MM.1S (cell line): ENCODE measurements at regions not wholly inside any gene's neighbourhood (a gene's known extent, or its start where the extent isn't known, plus 50 kb on each side); places are given as distances from the start of the nearest gene placed in this dataset.

Experiments used
- DNase-seq: peaks from one replicate; pipeline ENCODE4 v3.0.0-alpha.2; 2015
- H2AFZ ChIP-seq: fragments of 300-600 bp; sonication (generic); 2 replicates; pipeline ENCODE4 v1.6.0; 2016; ENCODE audit warnings: antibody characterized with exemption, low read length
- H3F3A ChIP-seq: fragments of 300-600 bp; sonication (generic); 2 replicates; pipeline ENCODE4 v1.6.1; 2016; ENCODE audit warnings: mild to moderate bottlenecking, antibody characterized with exemption, low read length, moderate library complexity, mixed read lengths; ENCODE audit not compliant: insufficient read depth
- H3K27ac ChIP-seq: fragments of 300-600 bp; sonication (generic); 2 replicates; pipeline ENCODE4 v1.5.1; 2016; ENCODE audit warnings: mild to moderate bottlenecking, low read length
- H3K27me3 ChIP-seq: fragments of 300-600 bp; sonication (generic); replicated peaks from 2 replicates; pipeline ENCODE4 v1.6.0; 2016; ENCODE audit warnings: low read length; ENCODE audit not compliant: insufficient read depth
- H3K36me3 ChIP-seq: fragments of 300-600 bp; sonication (generic); replicated peaks from 2 replicates; pipeline ENCODE4 v1.6.1; 2016; ENCODE audit warnings: mild to moderate bottlenecking, low read length, mixed read lengths; ENCODE audit not compliant: insufficient read depth
- H3K4me1 ChIP-seq: fragments of 300-600 bp; sonication (generic); 2 replicates; pipeline ENCODE4 v1.6.1; 2016; ENCODE audit warnings: low read length, mixed read lengths
- H3K4me2 ChIP-seq: fragments of 300-600 bp; sonication (generic); 2 replicates; pipeline ENCODE4 v1.6.0; 2016; ENCODE audit warnings: low read depth, low read length
- H3K4me3 ChIP-seq: fragments of 300-600 bp; sonication (generic); 2 replicates; pipeline ENCODE4 v1.5.1; 2016; ENCODE audit warnings: low read length, mixed read lengths
- H3K79me2 ChIP-seq: fragments of 300-600 bp; sonication (generic); 2 replicates; pipeline ENCODE4 v1.6.1; 2016; ENCODE audit warnings: mixed run types, low read length, mixed read lengths
- H3K9ac ChIP-seq: fragments of 300-600 bp; sonication (generic); 2 replicates; pipeline ENCODE4 v1.6.1; 2016; ENCODE audit warnings: low read length, mixed read lengths
- H3K9me2 ChIP-seq: fragments of 300-600 bp; sonication (generic); replicated peaks from 2 replicates; pipeline ENCODE4 v1.6.1; 2016; ENCODE audit warnings: mild to moderate bottlenecking, low read length, mixed read lengths; ENCODE audit not compliant: insufficient read depth
- H3K9me3 ChIP-seq: fragments of 300-600 bp; sonication (generic); replicated peaks from 2 replicates; pipeline ENCODE4 v1.6.1; 2016; ENCODE audit warnings: mild to moderate bottlenecking, low read length, mixed read lengths; ENCODE audit not compliant: insufficient read depth
- H4K20me1 ChIP-seq: fragments of 300-600 bp; sonication (generic); 2 replicates; pipeline ENCODE4 v1.6.1; 2016; ENCODE audit warnings: mild to moderate bottlenecking, low read length, moderate library complexity, mixed read lengths; ENCODE audit not compliant: insufficient read depth
- EZH2 ChIP-seq: fragments of 300-600 bp; sonication (generic); optimal IDR thresholded peaks from 2 replicates; pipeline ENCODE3; 2017; ENCODE audit warnings: low read depth, mild to moderate bottlenecking, antibody characterized with exemption, low read length, mixed read lengths
- EZH2phosphoT487 ChIP-seq: fragments of 300-600 bp; sonication (generic); IDR thresholded peaks from 2 replicates; pipeline ENCODE4 v1.6.1; 2018; ENCODE audit warnings: antibody characterized with exemption, low read length
- TF ChIP-seq, protein P1 (sequence below): fragments of 300-600 bp; sonication (generic); IDR thresholded peaks from 2 replicates; pipeline ENCODE4 v1.5.1; 2016; ENCODE audit warnings: antibody characterized with exemption, low read length, mixed read lengths

DNA sequence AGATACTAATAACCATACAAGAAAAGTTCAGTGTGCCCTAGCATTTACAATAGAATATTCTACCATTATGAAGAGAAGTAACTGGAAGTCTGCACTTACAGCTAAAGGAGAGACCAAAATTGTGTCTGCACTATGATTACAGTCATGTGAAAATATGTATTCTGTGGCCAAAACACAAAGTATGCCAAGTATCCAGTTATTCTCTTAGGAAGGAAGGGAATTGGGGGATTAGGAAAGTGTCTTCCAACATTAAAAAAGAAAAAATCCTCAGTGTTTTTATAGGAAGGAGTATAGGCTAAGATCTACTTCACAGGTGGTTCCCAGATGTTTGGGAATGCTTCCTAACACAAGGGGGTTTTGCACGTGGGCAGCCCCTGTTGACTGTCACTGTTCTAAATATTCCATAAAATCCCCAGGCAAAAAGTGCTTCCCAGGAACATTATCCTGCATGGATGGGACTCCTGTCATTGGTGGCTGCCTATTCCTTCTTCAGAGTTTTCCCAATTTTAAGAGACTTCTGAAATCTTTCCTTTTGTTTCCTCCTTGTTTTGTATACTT is 180.2 kb upstream of the KLHL29 start:
- DNase-seq: no peak
- no peak overlapping the region for H2AFZ ChIP-seq
- TF ChIP-seq, protein P1, sequence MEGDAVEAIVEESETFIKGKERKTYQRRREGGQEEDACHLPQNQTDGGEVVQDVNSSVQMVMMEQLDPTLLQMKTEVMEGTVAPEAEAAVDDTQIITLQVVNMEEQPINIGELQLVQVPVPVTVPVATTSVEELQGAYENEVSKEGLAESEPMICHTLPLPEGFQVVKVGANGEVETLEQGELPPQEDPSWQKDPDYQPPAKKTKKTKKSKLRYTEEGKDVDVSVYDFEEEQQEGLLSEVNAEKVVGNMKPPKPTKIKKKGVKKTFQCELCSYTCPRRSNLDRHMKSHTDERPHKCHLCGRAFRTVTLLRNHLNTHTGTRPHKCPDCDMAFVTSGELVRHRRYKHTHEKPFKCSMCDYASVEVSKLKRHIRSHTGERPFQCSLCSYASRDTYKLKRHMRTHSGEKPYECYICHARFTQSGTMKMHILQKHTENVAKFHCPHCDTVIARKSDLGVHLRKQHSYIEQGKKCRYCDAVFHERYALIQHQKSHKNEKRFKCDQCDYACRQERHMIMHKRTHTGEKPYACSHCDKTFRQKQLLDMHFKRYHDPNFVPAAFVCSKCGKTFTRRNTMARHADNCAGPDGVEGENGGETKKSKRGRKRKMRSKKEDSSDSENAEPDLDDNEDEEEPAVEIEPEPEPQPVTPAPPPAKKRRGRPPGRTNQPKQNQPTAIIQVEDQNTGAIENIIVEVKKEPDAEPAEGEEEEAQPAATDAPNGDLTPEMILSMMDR: no peak
- no peak for TF ChIP-seq EZH2
- TF ChIP-seq EZH2phosphoT487: no peak

DNA sequence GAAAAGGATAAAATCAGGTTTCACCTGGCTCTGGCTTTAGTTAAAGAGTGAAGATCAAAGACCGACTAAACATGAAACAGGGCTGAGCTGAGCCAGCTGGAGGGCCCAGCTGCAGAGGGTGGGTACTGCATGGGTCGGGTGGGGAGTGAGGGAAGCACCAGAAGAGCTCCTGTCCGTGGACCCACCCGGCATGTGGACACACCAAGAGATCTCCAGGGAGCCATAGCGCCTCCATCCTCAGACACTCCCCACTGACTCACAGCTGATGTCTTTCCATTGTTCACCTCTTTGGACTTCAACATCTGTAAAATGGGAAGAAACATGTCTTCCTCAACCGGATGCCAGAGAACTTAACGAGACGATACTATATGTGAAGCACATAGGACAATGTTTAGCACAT is 178.3 kb upstream of the KLHL29 start:
- Histone ChIP-seq H3K27me3 (no peaks in the 10 kb centered on the region), H3K36me3 (no peaks in the 10 kb centered on the region), H3K9me2 (no peaks in the 10 kb centered on the region), H4K20me1 (no peaks in the 10 kb centered on the region), H3K4me2 (no peak overlapping the region), H3K9me3 (no peaks in the 10 kb centered on the region), H3K27ac (no peak overlapping the region), H3F3A (no peaks in the 10 kb centered on the region), H3K4me1 (no peaks in the 10 kb centered on the region), H3K79me2 (no peaks in the 10 kb centered on the region), H2AFZ (no peak overlapping the region), H3K9ac (no peak overlapping the region), H3K4me3 (no peak overlapping the region)
- DNase-seq: no peak
- no peak for TF ChIP-seq EZH2
- TF ChIP-seq, protein P1: no peak
- no peak for TF ChIP-seq EZH2phosphoT487

More for the DNA sequence above, 180.2 kb upstream of the KLHL29 start:
- no peaks in the 10 kb centered on the region for H4K20me1 ChIP-seq
- no peaks in the 10 kb centered on the region for H3F3A ChIP-seq
- H3K9me2 ChIP-seq: no peaks in the 10 kb centered on the region
- no peak overlapping the region for H3K27ac ChIP-seq
- H3K4me1 ChIP-seq: no peaks in the 10 kb centered on the region
- no peak overlapping the region for H3K4me3 ChIP-seq
- H3K36me3 ChIP-seq: no peaks in the 10 kb centered on the region
- no peak overlapping the region for H3K4me2 ChIP-seq
- H3K9ac ChIP-seq: no peak overlapping the region
- no peaks in the 10 kb centered on the region for H3K9me3 ChIP-seq
- no peaks in the 10 kb centered on the region for H3K27me3 ChIP-seq
- no peaks in the 10 kb centered on the region for H3K79me2 ChIP-seq

DNA sequence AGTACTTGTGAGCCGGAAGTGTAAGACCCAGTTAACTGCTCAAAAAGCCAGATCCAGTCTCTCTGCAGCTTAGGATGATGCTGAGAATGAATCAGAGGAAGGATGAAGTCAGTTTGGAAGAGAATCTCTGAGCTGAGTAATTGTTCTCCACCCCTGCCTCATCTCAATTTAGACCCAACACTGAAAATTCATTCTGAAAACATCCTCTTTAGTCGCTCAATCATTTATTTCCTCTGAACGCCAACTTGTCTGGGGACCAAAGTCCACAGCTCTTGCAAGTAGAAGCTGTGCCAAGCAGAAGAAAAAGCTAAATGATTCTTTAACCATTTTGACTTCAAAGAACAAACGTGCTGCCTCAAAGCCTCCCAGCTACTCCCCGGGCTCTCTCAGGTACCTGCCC is 177.1 kb upstream of the KLHL29 start:
- TF ChIP-seq, protein P1: no peak
- TF ChIP-seq EZH2 (no peak), EZH2phosphoT487 (no peak)
- no peak overlapping the region for H3K4me3 ChIP-seq
- no peaks in the 10 kb centered on the region for H3K9me3 ChIP-seq
- H3K4me2 ChIP-seq: no peak overlapping the region
- no peaks in the 10 kb centered on the region for H3K36me3 ChIP-seq
- H4K20me1 ChIP-seq: no peaks in the 10 kb centered on the region
- no peaks in the 10 kb centered on the region for H3F3A ChIP-seq
- H2AFZ ChIP-seq: no peak overlapping the region
- H3K9ac ChIP-seq: no peak overlapping the region
- H3K79me2 ChIP-seq: no peaks in the 10 kb centered on the region
- no peak overlapping the region for H3K27ac ChIP-seq
- H3K9me2 ChIP-seq: no peaks in the 10 kb centered on the region
- H3K4me1 ChIP-seq: no peaks in the 10 kb centered on the region
- H3K27me3 ChIP-seq: no peaks in the 10 kb centered on the region
- no peak for DNase-seq
